IPS-11a (cell line): ENCODE measurements at regions not wholly inside any gene's neighbourhood (a gene's known extent, or its start where the extent isn't known, plus 50 kb on each side); places are given as distances from the start of the nearest gene placed in this dataset.
"Not testable (repeated sequence)": the region's sequence is repeated elsewhere in the genome, so short reads cannot be mapped to it uniquely, and the experiment has no call there.

ENCODE experiments used
- H3K4me3 ChIP-seq: one replicate; pipeline ENCODE4 v1.5.1; 2013; ENCODE audit warnings: low read depth, low read length, control low read depth

DNA sequence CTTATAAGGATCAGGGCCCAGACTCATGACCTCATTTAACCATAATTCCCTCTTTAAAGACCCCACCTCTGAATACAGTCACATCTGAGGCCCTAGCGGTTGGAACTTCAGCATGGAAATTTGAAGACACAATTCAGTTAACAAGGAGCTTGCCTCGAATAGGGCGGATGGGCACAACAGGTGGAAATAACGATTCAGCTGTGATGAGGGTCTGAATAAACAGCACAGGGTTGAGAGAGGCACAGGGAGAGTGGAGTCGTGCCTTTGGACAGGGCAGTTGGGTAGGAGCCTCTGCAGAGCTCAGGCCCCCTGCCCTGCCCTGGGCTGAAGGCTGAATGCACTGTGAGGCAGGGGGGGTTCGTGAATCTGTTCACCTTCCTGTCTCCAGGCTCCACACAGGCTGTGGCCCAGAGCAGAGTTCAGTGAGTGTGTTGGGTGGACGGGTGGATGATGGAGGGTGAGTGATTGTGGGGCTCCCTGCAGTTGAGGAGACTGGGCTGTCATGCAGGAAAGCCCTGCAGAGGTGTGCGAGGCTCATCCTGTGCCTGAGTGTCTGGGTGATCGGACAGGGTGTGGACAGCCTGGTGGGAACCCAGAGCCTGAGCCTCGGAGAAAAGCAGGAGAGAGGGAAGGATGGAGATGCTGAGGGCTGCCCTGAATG, 243.1 kb downstream of the FOXD2 start:
- H3K4me3 ChIP-seq: no peak overlapping the region

DNA sequence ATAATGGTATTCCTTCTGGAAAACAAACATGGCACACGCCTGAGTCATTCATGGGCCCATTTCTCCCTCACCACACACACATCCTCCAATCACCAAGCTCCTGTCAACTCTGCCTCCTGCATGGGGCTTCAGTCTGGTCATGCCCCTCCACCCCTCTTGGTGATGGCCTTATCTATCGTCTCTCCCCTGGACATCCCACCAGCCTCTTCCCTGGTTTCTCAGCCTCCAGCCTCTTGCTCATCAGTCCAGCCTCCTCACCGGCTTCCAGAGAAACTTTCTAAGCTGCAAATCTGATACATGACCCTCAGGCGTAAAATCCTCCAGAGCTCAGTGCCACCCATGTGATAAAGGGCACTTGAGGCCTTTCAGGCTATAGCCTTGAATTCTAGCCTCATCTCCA, 243.9 kb downstream of the FOXD2 start:
- H3K4me3 ChIP-seq: no peak overlapping the region

DNA sequence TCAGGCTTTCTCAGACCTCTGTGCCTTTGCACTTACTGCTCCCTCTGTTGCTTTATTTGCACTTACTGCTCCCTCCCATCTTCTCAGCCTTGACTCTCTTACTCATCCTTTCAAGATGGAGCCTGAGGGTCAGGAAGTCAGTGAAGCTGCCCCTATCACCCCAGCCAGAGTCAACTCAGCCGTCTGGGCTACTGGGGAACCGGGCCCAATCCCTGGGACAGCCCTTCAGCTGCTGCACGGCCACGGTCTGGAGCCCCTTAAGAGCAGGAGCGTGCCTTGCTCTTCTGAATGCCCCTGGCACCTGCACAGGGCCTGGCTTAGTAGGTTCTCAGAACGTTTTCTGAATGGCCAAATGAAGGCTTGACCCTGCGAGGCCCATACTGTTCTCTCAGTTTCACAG, 244.4 kb downstream of the FOXD2 start:
- no peak overlapping the region for H3K4me3 ChIP-seq

DNA sequence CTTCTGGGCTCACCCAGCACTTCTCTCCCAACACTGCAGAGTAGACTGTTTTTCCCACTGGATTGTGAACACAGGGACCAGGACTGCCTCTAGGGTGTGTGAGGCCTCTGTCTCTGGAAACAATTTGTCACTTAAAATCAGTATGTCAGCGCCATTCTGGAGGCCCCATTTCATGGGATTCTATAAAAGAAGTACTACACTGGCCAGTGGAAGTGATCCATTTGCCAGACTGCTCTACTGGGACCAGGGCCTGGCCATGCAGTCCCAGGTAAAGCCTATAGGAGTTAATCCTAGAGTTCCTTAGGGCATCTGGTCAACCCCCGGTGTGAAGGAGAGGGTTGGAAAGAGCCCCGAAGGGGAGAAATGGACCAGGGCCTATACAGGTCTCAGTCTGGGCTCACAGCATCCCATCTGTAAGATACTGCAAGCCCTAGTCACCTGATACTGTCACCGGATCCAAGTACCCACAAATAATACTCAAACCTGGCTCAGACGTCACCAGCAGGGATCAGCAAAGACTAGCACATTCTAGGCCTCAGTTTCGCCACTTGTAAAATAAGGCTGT, 245.0 kb downstream of the FOXD2 start:
- no peak overlapping the region for H3K4me3 ChIP-seq

DNA sequence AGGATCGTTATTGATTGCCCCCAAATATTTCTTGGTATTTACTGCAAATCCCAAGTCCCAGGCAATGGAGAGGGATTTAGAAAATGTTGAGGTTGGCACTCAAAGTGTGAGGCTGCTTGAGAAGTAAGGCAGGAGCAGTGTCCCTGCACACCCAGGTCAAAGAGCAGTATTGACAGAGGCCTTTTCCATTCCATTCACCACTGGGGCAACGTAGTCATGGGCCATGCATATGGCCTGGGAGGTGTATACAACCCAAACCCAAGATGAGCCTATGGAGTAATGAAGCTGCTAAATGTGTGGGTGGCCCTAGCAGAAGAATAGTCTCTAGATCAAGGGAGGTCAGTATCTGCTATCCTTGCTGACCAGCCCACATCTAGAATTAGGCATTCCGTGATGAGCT, 245.6 kb downstream of the FOXD2 start:
- no peak overlapping the region for H3K4me3 ChIP-seq

DNA sequence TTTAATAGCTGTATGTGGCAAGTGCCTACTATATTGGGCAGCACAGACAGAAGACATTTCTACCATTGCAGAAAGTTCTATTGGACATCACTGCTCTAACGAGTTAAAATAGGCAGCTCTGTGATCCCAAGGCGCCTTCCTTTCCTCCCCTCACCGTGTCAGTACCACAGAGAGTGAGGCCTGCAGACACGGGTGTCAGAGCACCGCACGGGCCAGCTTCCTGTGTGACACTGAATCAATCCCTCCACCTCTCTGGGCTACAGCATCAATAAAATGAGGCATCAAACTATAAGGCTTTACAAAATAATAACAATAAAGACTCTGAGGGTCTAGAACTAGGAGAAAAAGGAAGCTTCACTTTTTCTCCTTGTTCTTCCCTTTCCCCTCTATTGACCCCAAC, 246.7 kb downstream of the FOXD2 start:
- no peak overlapping the region for H3K4me3 ChIP-seq

DNA sequence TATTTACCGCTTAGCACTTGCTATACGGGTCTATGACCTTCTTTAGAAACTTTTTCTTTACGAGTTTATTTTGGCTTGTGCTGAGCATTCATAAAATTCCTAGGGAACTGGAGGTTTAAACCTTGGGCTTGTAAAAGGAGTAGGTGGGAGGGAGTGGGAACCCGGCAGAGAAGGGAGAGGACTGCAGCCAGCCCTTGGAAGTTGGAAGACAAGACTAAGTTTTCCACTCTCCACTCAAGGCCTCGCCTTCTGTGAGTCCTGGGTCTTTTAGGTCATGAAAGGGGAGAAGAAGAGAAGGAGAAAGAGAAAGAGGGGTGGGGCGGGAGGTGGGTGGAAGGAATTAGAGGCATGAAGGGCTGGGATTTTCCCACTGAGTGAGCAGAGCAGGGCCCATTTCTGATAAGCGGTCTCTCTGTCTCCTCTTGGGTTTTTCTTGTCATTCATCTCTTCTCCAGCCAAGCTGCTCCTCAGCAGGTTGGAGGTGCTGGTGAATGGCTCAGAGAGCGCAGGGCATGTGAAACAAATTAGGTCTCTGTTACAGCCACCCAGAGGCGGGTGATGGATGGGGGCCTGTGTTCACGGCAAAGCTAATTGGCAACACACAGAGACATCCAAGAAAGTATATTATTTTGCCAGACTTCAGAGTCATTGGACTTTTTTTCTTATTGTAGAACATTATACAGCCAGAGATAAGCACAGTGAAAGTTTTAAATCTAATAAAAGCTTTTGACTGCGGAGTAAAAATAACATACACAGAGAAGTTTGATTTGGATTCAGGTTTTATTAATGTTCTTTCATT, 247.3 kb downstream of the FOXD2 start:
- no peak overlapping the region for H3K4me3 ChIP-seq

DNA sequence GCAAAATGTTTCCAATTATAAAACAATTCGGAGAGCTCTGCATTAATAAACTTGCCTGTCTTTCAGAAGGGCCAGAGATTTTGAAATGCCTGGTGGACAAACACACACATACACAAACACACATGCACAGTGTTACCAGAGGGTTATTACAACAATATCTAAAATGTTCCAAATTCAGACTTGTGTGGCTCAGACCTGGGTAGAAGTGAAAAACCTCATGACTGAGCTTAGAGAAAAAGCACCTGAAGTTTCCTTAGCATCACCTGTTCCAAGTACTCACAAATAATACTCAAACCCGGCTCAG, 247.9 kb downstream of the FOXD2 start:
- no peak overlapping the region for H3K4me3 ChIP-seq

DNA sequence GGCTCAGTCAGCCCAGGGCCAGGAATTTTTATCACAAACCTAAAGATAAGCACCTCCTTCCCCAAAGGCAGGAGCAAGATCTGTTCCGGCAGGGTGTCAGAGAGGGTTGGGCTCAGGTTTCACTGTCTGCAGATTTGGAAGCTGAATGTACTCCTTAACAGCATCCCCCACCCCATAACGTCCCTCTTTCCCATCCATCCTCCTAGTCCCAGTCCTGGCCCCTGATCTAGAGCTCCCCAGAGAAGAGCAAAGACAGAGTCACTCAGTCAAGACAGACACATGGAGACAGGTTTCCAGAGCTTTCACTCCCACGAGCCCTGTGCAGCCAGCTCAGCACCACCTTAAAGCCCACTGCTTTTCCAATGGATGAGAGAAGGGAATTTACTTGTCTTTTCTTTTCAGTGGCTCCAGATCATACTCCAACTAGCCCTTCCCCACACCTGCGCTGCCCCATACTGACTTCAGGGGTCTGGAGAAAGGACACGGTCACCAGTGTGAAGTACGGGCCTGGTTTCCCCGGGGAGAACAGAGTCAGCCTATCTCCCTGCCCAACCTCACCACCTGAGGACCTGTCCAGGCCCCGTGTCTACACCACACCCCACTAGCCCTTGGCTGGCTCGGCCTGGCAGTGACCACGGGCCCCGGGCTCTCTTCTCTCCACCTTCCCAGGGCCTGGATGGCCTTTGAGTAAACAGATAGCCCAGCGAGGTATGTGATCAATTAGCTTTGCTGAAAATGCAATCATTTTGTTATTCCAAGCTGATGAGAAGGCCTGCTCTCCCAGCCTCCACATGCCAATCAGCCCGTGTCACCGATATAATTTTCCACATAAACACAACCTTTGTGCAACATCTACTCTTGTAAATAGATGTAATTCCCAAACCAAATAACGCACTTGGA, 249.1 kb downstream of the FOXD2 start:
- no peak overlapping the region for H3K4me3 ChIP-seq

DNA sequence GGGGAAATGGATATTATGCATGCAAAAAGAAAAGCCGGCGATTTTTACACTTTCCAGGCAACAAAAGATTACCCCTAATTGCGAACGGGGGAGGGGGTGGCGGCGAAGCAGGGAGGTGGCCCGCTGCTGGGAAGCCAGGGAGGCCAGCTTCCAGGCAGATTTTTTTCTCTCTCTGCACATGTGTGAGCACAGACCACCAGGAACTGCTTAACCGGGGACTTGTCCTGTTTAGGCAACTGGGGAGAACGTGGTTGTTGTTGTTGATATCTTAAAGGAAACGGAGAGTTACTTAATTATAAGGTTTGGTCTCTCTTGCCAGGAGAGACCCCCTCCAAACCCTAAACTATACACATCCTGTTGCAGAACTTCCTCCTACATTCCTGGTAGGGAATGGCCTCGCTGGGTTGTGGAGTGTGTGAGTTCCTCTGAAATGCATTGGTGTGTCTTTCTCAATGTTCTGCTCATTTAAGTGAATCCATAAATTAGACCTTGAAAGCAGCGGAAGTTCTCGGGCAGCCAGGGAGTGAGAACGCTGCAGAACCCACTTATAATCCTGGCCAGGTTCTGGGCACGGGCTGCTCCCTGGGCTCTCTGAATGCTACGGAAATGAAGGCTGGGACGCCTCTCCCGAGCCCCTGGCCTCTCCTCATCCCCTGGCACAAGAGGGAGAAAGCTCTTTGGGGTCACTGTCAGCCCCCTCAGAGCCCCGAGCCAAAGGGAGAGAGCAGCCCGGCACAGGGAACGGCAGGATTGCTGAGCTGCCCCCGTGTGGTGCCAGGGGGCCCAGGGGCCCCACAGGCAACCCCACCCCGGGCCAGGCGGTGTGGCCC, 250.0 kb downstream of the FOXD2 start:
- H3K4me3 ChIP-seq: no peak overlapping the region

DNA sequence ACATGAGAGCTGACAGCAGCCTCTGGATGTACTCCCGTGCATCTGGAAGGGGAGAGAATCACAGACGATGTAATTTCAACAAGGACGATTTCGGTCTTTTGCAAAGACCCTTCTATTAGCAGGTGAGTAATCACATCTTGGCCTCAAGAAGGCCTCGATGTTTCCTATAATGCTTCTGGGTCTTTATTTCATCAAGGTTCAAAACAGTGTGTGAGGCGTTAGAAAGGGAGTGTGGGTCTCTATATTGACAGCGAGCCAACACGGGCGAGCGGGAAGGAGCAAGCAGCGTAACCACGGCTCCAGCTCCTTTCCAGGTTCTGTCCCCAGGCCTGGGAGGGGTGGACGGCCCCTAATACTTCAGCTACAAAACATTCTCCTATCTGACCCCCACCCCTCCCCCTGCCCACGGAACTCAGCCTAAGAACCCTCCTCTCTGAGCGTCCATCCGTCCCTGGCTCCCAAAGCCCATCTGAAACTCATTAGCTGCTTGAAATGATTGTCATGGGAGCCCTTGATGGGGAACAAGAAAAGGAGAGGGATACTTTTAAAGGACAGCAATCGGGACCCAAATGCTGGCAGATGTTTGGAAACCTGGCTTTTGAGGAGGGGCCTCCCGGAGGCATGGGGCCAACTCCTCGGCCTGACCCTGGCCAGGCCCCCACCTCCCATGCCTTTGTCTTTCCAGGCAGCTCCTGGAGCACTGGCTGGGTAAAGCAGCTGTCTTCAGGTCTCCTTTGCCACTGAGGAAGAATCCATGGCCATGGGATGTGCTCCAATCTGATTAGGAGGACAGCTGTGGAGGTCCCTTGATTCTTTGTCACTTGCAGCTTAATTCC, 250.8 kb downstream of the FOXD2 start:
- H3K4me3 ChIP-seq: no peak overlapping the region

DNA sequence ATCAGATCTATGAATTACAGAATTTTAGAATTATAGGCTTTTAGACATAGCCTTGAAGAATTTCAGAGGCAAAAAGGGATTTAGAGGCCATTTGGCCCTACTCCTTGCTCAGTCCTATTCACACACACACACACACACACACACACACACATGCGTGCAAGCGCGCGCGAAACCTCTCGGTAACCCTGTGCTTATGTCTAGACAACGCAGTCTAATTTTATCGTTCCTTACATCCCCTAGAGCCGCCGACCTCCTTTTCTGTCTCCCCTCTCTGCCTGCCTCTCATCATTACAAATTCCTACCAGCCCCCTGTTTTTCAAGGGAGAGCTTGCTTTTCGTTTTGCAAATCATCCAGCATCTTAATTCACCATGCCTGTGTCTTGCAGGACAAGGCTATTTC, 252.1 kb downstream of the FOXD2 start:
- no peak overlapping the region for H3K4me3 ChIP-seq

DNA sequence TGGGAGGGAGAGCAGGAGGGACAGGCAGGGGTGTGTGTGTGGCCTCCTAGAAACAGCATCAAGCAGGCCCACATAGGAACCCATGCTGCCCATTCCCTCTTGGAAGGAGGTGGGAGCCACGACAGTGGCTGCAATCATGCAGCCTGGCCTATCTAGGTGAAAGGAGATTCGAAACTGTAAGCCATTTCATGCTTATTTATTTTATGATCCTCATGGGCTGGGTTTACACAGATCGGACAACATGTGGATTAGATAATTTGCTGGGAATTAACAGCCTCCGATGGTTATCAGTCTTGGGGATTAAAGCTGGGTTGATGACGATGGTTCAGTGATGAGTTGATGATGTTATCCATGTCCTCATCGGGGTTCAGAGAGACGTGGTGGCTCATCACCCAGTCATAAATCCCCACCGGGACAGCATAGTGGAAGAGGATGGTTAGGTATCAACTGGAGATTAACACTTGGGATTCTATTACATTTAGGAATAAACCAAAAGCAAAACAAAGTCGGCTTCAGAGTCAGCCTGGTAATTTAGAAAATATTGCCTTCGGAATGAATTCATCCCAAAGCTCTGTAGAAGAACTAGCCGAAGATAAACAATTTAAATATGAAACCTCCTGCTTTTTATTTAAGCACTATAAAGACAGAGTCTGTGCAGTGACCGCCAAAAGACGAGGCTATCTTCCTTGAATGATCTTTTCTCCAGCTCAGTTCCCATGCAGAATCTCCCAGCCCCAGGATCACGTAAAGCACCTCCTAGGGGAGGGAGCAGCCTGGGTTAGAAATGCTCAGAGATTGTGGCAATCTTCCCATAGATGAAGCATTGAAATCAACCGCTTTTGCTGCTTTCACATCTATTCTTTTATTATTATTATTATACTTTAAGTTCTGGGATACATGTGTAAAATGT, 252.8 kb downstream of the FOXD2 start:
- no peak overlapping the region for H3K4me3 ChIP-seq

DNA sequence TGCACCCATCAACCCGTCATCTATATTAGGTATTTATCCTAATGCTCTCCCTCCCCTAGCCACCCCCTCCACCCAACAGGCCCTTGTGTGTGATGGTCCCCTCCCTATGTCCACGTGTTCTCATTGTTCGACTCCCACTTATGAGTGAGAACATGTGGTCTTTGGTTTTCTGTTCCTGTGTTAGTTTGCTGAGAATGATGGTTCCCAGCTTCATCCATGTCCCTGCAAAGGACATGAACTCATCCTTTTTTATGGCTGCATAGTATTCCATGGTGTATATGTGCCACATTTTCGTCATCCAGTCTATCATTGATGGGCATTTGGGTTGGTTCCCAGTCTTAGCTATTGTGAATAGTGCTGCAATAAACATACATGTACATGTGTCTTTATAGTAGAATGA, 253.4 kb downstream of the FOXD2 start:
- not testable (repeated sequence) for H3K4me3 ChIP-seq

DNA sequence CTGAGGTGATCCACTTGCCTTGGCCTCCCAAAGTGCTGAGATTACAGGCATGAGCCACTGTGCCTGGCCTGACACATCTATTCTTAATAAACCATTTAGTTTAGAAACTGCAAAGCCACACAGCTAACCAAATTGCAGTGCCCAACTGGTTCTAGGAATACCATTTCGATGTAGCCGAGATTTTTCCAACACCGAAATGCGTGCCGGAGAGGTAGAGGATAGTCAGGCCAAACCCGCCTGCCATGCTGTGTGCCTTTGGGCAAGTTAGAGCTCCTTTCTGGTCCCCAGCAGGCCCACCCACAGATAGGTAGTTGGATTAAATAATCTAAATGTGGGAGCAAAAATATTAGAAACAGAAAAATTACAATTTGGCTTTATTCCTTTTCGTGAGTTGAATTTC, 254.4 kb downstream of the FOXD2 start:
- H3K4me3 ChIP-seq: no peak overlapping the region

DNA sequence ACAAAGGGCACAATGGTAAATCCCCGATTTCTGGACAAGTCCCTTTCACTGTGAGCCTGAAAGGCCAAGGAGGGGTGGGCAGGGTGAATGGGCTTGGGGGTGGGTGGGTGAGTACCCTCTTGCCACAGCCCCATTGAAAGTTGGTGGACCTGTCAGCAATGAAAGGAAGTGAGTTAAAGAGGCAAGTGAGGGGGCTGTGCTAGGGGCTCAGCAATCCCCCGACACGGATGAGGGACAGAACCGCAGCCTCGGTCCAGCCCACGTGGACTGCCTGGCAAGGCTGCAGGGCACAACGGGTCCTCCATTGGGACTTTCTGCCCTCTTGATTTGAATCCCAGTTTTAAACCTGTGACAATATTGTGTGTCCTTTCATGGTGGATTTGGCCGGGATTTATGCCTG, 255.3 kb downstream of the FOXD2 start:
- H3K4me3 ChIP-seq: no peak overlapping the region

DNA sequence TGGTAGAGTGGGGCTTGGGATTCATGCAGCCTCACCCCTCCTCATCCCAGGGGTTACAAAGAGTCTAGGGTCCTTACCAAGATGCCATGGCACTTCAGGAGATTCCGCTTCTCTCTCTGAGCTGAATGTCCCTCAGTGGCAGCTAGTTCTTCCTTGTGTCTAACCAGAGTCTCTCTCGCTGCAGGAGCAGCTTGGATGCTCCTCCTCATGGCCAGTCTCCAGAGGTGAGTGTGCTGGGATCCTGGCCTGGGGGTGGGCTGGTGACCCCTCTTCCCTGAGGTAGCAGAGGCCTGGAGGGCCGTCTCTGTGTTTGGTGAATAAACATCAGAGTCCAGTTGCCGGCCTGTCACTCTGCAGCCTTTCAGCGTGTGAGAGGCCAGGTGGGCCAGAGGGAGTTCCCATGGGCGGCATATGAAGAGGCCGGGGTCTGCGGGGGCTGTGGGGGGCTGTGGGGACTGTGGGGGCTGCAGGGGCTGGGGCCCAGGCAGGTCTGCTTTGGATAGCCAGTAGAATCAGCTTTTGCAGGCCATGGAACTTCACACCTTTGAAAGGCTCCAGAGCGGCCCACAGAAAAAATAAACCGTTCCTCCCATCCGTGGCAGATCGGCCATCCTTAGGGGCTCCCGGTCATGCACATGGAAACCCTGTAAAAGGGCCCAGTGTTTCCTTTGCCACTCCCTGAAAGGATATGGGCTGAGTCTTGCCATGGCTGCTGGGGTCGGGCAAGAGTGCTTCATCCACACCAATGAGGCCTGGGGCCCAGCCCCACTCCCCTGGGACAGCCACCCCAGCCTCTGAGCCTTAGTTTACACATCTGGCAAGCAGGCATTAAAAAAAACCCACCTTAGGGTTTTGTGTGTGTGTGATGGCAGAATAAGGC, 256.4 kb downstream of the FOXD2 start:
- no peak overlapping the region for H3K4me3 ChIP-seq

DNA sequence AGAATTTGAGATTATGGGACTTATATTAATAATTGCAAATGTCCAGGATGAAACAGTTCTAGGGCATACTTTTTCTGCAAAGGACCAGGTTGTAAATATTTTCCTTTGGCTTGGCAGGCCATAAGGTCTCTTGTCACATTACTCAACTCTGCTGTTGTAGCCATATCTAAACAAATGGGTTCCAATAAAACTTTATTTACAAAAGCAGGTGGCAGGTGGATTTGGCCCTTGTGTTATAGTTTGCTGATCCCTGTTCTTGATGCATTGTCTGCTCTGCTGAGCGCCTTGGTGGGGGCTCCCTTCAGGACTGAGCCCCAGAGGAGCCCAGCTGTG, 258.5 kb downstream of the FOXD2 start:
- no peak overlapping the region for H3K4me3 ChIP-seq
